HG03280 (cell line): ENCODE measurements at regions not wholly inside any gene's neighbourhood (a gene's known extent, or its start where the extent isn't known, plus 50 kb on each side); places are given as distances from the start of the nearest gene placed in this dataset.

ENCODE experiments used
- ATAC-seq: cut with Tn5 transposase; IDR thresholded peaks from one replicate; pipeline ENCODE4 v1.9.1; 2021; ENCODE audit warnings: mild to moderate bottlenecking, moderate library complexity; ENCODE audit not compliant: unreplicated experiment

DNA sequence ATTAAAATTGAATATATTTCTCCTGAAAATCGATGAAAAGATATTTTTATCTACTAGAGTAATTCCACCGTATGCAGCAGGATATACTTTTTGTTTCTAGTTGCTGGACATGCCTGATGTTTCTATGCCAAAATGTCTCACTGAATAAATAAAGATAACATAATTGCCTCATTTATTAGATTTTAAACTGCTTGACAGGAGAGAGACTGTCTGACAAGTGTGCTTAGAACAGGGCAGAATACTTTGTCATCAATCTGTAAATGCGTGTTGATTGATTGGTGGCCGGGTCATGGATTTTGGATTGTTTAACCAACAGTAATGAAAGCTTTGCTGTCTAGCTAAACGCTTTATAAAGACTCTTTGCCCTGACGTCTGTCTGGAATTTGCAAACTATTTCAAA lies 339.0 kb downstream of the CHRM3 start:
- no peak for ATAC-seq

DNA sequence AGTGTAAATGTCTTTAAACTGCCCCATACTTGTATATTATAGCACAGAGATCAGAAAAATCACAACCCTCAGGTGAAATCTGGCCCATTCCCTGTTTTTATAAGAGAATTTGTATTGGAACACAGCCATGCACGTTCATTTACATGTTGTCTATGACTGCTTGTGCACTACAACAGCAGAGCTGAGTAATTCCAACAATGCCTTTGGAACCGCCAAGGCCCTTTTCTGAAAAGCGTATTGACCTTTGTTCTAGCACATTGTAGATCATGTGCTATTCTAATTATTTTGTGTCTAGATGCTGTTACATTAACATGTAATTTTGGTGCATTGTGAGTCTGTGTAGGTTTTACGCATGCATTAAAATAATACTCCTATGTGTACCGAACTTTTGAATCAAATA lies 339.6 kb downstream of the CHRM3 start:
- no peak for ATAC-seq

DNA sequence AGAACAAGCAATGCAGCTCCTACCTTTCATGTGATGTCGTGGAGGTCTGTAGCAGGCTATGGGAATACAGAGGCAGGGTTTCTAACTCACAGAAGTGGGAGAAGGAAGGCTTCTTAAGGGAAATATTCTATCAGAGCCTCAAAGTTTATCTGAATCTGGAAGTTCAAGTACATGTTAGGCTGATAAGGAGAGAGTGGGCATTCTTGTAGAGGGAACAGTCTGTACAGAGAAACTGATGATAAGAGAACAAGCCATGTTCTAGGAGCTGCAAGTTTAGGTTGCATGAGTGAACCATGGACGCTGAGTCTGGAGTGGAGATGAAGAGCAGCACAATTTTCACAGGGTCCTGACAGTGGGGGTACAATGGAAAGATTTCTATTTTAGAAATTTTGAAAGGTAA lies 344.0 kb downstream of the CHRM3 start:
- no peak for ATAC-seq

DNA sequence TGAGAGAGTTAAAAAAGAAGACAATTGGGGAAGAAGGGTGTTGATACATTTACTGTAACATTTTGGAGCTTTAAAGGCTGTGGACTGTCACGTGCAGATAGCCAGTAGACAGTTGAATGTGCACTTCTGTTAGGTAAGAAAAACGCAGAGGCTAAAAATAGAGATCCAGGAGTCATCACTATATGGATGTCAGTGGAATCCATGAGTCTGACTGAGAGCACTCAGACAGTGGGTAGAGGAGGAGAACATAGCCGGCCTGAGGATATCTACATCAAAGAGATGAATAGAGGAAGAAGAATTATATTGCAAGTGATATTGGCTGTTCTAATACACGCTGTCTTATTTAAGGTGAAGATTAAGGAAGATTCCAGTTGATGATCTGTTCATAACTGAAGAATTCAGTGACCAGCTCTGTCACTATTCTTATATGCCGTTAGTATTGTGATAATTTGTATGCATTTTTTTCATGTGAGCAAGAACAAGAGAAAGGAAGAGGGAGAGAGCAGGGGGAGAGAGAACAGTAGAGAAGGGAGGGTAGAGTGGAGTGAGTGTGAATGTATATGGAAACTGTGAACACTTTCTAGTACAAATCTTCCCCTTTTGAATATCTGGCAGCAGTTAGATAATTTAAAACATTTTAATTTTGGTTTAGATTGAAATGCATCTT lies 344.8 kb downstream of the CHRM3 start:
- no peak for ATAC-seq

DNA sequence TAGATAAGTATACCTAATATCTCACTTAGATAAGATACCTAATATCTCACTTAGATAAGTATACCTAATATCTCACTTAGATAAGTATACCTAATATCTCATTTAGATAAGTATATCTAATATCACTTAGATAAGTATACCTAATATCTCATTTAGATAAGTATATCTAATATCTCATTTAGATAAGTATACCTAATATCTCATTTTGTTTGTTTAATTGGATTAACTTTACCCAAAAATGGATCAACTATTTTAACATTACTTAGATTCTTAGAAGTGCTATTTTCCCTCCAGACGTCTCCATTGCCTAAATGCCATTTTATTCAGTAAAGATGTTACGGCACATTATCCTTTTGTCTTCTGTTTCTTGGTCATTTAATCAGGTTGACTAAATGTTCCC lies 346.4 kb downstream of the CHRM3 start:
- ATAC-seq: no peak

DNA sequence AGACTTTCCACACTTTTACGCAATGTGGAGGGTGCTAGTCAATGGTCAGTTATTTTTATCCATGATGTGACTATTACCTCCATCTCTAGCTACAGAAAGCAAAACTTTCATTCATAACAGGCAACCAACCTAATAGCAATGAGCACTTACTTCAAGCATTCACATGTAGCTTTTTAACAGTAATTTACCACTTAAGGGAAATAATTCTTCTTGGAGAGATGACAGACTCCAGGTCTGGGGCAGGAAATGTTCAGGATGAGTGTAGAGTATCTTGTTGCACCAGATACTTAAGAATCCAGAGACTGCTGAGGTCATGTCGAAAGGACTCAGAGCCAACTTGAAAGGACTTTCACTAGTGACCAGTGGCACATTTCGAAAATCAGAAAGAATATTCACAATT lies 347.6 kb downstream of the CHRM3 start:
- no peak for ATAC-seq

DNA sequence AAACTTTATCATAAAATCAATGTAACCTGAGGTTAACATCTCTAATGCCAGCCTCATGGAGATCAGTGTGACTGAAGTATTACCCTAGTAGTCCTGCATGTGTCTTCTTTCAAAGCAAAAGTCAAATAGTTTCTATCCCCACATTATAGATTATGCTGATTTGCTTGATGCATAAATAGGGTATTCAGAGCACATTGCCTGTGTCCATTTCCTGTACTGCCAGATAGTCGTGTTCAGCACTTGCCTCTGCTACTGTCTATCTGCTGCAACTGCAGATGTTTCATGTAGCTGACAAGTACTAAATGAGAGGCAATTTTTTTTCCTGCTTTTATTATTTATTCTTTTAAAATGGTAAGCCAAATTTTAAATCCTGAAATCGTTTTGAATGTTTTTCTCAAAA lies 348.7 kb downstream of the CHRM3 start:
- no peak for ATAC-seq

DNA sequence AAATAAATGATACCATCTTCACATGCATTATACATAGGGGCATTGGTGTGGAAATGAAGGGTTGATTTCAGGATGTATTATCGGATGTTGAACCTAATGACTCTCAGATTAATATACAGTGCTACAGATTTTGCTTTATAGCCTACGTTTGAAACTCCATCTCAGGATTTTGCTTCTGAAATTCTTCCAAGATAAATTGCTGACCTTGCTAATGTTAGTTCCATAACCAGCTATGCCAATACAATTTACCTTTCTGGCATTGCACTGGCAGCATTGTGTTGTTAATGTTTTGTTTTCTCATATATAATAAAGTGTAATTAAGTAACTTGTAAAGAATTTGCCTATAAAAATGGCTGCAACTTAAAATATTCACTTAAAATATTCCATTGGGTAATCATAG lies 350.1 kb downstream of the CHRM3 start:
- ATAC-seq: no peak

DNA sequence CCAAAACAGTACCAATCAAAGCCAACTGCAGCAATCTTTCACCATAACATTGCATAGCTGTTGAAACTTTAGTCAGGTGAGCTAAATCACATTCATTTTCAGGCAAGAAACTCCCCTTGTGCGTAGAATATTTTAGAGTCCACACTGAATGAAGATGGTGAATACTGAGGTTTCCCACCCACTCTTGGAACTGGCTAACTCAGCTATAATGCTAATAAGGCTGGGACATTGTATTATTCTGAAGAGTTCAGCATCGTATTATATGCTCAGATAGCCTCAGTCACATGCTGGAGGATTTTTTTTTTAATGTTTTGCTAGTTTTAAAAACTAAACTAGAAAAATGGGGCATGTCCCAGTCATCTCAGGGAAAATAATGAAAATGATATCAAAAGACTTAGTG lies 352.3 kb upstream of the FMN2 start:
- ATAC-seq: no peak

DNA sequence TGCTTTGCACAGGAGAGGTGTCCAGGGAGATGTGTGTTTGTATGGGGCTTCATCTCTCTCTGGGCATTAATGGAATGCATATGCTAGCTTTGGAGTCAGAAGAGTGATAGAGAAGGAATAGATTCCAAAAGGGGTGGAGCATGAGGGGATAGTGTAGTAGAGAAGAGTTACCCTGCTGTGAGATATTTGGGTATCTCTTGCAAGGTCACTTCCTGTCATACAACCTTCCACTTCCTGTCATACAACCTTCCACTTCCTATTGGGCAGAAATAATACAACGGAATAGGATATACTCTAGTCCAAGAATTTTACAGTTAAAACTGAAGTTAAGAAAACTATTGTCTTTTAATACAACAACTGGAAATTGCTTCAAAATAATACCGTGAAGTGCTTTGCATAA lies 351.8 kb upstream of the FMN2 start:
- no peak for ATAC-seq

DNA sequence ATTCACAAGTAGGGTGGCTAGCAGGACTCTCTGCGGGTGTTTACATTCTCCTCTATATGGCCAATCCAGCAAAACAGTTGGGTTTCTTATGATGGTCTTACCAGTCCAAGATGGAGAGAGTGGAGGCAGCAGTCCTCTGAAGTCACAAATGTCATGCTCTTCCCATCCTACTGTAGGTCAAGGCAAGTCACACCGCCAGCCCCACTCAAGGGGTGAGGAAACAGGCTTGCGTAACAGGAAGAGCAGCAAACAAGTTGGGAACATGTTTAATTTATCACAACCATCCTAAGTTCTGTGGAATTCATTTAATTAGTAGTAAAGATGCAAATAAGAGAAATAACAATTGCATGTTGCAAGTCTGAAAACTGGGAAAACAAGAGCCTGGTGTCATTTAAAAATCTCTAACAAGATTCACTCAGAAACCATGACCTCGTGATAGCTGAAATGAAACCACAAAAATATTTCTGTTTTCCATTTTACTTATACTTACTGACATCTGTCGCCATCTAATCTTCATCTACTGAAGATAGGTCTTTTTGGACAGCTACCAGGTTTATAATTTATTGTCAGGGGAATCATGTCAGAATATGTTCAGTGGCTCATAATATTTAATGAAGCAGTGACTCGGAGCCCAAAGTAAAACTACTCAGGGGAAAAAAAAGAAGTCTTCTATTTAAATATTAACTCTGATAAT lies 349.1 kb upstream of the FMN2 start:
- no peak for ATAC-seq

DNA sequence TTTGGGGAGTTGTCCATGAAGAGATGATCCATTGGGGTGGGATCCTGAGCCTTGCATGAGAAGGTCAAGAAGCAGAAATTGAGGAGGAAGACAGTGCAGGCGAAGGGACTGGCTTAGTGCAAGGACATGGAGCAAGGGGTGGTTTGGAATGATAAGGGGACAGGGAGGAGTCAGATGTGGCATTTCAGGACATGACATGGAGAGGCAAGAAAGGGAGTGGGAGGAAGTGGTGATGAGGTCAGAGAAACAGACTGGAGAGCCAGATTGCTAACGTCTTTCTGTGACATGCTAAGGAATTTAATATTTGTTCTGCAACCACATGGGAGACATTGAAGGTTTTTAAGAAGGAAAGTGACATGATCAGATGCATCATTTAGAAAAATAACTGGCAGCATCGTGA lies 346.8 kb upstream of the FMN2 start:
- ATAC-seq: no peak

DNA sequence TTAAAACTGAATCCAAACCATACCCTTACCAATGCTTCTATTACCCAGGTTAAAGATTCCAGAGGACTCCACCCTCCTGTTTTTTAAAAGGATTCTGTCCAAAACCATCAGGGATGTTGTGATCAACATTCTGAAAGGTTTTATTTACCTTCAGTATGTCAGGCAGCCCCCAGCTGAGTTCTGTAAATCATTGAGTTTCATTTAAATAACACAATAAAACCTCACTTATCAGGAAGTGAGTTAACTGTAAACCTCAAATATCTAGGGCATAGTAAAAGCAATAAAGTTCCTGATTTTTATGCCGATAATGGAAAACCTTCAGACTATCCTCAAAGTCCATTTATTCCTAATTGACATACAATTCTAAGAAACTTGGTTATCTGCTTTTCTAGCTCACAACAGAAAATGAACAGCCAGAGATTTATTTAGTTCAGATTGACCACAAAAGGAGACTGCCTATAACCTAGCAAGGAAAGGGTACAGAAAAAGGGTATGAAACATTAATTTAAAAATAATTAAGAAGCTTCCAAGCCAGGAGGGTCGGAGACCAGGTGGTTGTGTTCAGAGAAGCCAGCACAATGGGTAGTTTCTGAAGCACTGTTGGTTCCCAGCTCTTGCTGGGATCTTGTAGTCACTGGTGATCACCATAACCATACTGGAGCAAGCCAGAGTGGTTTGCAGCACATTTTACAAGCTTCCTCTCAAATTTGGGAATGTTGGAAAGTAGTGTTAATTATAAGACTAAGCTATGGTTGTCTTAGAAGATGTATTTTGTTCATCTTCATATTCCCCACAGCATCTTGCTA lies 336.4 kb upstream of the FMN2 start:
- ATAC-seq: no peak

DNA sequence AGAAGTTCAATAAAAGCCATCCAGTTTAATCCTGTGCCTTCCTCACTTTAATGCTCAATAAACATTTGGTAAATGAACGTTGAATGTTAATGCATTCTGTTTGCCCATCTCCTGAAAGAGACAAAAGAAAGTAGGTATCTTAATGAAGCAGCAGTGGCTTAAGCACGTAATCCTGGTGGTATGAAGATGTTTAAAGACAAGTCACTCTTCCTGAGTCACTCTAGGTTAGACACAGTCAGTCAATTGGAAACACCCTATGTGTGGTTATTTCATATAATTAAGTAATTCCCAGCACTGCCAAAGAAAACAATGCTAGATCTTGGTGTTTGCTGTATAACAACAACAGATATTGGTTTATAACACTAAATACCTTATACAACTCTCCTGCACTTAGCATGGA lies 334.0 kb upstream of the FMN2 start:
- ATAC-seq: no peak

DNA sequence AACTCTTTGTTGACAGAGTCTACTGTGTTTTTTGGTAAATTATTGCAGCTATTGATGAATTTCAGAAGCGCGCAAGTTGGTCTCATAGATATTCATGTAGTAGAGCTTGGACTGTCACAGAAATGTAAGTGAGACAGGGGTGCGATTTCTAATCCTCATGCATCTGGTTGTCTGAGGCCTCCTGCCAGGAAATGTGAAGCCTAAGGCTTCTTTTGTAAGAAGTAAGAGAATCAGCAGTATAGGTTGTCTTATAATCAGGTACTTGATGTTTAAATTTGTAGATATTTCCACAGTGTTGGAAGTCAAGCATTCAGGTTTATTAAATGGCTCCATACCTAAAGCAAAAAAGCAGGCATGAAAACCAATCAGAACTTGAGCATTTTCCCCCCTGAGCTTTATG lies 332.9 kb upstream of the FMN2 start:
- no peak for ATAC-seq

DNA sequence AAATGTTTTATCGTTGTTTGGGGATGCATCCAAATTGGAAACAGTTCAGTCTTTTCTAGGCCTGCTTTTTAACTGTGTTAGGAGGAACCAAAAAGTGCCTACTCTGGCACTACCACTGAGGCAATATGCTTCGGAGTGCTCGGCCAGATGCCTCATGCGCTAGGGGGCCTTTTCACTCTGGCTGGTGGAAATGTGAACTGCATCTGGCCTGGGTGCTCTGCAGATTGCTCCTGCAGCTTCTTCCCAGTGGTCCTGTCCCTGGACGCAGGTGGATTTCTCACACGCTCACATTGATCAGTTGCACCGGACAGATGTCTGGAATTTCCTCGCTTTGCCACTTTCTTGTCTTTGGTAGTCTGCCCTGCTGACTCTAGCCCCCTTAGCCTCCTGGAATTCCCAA lies 330.2 kb upstream of the FMN2 start:
- no peak for ATAC-seq

DNA sequence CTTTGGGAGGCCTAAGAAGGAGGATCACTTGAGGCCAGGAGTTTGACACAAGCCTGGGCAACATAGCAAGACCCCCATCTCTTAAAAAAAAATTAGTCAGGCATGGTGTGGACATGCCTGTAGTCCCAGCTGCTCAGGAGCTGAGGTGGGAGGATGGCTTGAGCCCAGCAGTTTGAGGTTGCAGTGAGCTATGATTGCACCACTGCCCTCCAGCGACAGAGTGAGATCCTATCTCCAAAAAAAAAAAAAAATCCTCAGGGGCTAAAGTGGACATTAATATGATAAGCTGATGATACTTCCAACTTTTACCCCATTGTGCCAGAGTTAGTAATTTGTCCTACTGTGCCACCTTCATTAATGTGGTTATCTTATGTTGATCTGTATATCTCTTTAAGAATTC lies 327.8 kb upstream of the FMN2 start:
- ATAC-seq: no peak

DNA sequence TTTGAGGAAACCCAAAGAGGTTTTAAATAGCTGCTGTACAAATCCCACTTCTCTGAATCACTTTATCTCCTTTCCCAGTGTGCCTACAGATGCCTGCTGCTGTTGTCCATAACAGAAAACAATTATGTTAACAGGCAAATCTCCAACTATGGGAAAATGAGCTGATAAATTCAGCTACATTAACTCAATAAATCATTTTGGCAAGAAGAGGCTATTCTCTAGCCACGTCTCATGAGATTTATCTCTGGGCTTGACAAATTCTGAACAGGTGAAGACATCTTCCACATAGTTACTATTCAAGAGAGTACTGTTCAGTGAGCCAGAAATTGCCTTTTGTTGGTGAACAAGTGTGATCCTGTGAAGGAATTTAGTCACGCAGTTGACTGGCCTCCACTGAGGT lies 327.1 kb upstream of the FMN2 start:
- ATAC-seq: no peak

DNA sequence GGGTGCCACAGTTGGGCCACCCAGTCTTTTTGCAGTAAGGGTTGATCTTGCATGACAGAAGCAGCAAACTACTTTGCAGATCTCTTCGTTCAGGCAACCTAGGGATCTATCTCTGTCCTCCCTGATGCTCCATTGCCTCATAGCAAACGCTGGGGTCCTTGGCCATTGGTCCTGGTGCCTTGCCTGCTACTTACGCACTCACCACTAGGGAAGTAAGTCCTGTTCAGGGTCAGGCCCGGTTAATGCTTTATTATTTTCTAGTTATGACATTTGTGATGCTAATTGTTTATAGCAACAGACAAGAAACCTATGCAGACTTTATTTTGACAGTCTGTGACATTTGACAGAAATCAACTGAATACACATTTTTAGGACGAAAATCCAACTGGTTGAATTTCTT lies 326.5 kb upstream of the FMN2 start:
- no peak for ATAC-seq

DNA sequence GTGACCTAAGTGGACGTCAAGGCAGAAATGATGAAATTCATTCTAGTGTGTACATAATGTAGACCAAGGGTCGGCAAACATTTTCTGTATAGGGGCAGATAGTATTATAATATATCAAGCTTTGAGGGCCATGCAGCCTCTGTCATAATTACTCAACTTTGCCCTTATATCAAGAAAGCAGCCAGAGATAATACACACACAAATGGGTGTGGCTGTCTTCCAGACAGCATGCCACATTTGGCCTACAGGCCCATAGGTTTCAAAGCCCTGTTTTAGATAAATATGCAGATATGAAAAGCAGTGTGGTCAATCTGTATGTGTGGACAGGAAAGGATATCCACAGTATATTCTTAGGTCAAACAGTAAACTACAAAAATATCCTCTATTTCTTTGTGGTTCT lies 320.1 kb upstream of the FMN2 start:
- ATAC-seq: no peak

DNA sequence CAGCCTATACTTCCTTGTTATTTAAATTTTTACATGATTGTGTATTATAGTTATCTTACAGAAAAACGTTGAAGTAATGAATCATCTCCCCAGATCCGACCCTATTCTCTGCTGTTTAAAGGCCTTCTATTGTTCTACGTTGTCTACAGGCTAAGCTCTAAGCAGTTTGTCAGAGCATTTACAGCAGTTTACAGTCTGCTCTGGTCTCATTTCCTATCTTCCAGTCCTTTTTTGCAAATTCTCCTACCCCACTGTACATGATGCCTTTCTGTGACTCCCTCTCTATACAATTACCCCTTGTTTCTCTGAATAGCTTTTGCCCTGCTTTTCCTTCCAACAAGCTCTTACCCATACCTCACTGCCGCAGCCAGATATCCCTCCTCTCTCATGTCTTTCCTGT lies 319.2 kb upstream of the FMN2 start:
- ATAC-seq: no peak

DNA sequence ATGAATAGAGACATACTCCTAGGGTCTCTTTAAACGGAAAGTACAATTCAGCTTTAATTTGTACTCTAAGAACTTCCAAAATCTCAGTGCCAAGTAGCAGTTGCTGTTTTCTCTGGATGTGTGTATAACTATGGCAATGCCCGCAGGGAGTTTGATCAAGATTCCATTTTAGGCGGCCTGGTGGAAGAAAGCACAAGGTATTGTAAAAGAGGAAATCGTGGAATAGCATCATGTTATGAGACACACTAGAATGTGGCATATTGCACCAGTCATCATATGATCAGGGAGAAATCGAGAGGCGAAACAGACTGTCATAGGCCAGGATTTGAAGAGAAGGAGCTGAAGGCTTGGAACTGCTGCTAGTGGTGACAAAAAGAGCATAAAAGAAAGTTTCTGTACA lies 316.2 kb upstream of the FMN2 start:
- no peak for ATAC-seq
